ENCODE measurements at regions not wholly inside any gene's neighbourhood (a gene's known extent, or its start where the extent isn't known, plus 50 kb on each side); places are given as distances from the start of the nearest gene placed in this dataset.

DNA sequence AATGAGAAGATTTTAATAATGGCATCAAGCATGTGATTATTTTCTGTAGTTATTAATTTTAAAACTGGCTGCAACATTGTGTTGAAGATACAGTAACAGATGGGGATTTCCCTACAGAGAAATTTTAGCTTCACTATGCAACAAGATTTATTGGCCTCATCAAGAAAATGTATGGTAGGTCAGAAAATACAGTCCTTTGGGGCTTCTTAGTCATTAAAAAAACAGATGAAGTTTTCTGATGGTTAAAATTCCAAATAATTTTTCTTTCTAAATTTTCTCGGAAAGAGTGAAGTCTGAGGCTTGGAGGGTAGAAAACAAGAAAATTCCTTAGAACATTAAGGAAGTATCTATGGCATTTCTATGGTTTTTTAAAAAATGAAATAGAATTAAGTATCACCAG is 1790.8 kb upstream of the PCDH20 start:
- no peak for DNase-seq

DNA sequence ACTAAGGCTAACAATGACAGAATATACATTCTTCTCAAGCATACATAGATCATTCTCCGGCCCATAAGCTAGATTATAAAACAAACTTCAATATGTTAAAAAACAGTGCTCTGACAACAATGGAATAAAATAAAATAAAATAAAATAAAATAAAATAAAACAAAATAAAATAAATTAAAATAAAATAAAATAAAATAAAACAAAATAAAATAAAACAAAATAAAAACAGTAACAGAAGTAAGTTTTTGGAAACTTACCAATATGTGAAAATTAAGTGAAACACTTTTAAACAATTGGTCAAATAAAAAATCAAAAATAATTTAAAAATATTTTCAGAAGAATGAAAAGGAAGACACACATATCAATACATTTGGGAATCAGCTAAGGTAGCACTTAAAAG is 1785.8 kb upstream of the PCDH20 start:
- DNase-seq = no peak

DNA sequence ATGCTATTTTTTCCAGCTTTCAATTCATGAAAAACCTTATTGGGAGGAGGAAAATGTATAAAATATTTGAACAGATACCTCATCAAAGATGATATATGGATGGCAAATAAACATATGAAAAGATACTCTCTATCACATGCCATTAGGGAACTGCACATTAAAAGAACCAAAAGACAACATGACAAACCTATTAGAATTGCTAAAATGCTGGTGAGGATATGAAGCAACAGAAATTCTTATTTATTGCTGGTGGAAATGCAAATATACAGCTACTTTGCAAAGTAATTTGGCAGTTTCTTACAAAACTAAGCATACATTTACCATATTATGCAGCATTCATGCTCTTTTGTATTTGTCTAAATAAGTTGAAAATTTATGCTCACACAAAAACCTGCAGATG is 1783.9 kb upstream of the PCDH20 start:
- DNase-seq = no peak

DNA sequence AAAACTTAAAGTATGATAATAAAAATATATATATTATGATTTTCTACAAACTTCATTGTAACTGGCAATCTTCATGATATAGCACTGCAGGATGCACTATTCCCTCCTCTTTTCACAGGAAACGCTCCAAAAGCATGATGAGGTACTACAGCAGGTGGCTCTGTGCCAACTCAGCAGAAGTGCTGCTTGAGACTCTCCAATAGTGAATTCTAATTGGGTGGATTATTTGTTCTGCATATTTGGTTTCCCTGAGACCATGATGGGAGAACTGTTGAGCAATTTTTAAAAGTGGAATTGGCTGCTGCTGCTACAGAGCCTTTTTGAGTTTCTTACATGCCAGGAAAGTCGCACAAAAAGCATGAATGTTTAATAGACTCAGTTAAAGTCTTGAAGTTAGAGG is 1782.4 kb upstream of the PCDH20 start:
- DNase-seq = no peak

DNA sequence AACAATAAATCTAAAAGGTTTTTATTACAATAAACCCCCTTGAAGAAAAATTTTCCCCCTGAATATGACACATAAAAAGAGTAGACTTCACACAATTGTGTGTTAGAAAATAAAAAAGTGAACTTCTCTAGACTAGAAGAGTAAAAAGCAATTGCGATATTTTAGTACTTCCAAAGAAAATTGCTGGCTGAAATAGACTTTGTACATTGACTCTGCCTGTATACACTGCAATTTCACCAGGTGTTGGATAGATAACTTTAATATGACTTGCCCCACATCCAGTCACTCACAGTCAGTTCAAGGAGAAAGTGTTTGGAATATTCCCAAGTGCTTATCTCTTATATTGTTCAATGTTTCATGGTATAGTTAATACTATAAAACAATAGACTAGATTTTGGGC is 1780.1 kb upstream of the PCDH20 start:
- DNase-seq = no peak

DNA sequence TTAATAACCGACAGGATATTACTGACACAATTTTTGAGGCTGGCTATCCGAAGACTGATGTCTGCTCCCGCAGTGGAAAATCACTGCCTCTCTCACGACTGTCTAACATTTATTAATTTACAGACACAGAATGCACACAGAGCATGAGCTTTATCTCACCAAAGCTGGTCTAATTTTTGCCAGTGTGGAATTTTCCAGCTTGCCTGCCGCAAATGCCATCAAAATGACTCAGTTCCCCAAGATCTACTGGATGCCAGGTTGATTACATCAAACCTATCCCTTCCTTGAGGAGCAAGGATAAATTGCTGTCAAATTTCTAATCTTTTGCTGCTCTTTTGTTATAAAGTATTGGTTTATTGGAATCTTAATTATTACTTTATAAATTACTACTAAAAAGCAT is 1775.1 kb upstream of the PCDH20 start:
- DNase-seq = peak; percentile 29

DNA sequence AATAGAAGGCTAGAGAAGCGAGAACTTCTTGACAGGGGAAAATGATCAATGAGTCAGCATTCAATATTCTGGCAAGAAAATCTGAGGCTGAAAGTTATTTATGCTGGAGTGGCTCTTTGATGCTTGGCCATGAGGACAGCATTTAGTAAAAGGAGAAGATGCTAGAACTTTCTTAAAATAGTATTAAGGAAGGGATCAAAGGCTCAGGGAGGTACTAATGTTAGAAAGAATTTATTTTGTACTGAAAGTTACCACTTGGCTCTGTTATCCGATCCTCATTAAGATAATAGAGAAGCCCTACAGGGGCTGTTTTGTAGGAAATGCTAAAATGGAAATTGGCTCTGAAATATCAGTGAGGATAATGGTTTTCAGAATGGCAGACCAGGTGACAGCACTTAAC is 1774.6 kb upstream of the PCDH20 start:
- no peak for DNase-seq

DNA sequence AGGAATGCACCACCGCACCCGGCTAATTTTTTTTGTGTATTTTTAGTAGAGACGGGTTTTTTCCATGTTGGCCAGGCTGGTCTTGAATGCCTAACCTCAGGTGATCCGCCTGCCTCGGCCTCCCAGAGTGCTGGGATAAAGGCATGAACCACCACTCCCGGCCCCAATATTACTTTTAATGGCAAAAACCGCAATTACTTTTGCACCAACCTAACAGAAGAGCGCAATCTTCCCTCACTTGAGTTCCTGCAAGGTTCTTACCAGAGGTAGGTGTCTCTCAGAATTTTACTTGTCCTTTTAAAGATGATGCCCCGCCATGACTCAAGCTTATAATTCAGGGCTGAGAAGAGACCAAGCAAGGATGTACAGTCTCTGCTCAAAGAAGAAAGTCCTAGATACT is 1774.1 kb upstream of the PCDH20 start:
- DNase-seq = no peak

DNA sequence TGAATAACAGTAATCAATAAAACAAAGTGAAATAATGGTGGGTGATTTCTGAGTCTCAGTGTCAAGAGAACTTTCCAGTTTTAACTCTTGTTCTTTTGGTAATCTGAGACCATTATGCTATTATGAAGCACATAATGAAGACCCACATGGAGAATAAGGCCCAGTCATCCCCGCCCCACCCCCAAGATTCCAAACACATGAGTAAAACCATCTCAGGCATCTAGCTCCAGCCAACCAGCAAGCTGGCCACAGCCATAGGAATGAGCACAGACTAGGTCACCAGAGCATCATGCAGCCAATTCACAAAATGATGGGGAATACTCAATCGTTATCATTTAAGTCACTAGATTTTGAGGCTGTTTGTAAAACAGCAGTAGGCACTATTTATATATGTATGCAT is 1769.0 kb upstream of the PCDH20 start:
- DNase-seq = no peak

DNA sequence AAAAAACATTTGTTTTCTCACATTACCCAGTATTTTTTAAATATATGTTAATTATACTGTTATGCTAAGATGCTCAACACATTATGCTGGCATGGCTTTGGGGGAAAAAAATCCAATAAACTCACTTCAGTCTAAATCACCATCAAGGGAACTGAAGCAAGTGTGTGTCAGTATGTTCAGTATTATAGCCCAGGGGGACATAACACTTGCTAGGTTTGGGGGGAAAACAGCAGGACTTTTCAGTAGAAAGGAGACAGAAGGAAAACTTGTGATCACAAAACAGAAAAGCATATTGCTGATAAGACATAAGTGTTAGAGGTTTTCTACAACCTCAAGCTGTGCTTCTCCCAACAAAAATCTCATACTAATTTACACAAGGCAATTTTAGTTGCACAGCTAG is 1759.9 kb upstream of the PCDH20 start:
- DNase-seq = no peak

DNA sequence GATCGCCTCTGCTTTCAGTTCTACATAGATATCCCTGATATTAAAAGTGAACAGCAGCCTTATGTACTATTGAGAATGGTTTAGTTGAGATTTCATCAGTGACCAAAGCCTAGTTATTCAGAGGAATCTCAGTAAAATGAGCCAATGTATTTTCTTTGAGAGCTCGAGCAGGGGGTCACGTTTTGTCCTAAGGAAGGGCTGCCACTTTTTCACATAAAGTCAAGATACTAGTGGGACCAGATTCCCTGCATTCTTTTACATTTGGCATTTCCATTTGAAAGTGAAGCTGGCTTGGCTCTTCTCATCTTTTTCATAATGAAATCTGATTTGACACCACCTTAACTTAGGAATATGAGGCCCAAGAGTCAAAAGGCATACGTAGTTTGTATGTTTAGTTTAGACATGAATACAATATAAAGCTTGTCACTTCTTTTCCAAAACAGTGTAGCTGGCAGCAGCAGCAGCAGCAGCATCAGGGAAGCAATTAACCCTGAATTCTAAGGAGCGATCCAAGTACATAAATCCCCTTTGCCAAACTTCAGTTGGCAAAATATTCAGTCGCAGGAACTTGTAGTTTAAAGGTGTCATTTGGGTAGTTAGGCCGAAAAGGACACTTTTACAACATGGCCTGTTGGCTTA is 1752.2 kb upstream of the PCDH20 start:
- DNase-seq = no peak

DNA sequence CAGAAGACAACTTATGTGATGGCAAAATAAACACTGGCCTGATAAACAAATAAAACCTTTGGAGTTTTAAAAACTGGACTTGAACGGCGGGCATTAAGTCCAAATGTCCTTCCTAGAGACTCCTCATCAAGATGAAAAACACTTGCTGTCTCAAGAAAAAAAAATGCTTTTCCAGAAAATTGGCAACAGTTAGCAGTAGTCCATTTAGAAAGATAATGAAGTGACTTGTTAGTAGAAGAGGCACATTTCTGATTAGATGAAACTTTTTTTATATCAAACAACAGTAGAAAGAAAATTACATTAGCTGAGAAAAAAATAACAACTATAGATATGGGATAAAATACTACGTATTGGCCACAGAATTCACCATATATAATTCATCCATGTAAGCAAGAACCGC is 1750.7 kb upstream of the PCDH20 start:
- DNase-seq = no peak

DNA sequence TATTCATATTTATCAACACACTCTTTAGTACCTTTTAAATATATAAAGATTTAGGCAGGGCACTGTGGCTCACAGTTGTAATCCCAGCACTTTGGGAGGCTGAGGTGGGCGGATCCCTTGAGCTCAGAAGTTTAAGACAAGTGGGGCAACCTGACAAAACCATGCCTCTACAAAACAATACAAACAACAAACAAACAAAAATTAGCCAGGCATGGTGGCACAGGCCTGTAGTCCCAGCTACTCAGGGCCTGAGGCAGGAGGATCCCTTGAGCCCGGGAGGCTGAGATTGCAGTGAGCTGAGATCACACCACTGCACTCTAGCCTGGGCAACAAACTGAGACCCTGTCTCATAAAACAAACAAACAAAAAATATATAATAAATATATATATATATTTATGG is 1748.3 kb upstream of the PCDH20 start:
- no peak for DNase-seq

DNA sequence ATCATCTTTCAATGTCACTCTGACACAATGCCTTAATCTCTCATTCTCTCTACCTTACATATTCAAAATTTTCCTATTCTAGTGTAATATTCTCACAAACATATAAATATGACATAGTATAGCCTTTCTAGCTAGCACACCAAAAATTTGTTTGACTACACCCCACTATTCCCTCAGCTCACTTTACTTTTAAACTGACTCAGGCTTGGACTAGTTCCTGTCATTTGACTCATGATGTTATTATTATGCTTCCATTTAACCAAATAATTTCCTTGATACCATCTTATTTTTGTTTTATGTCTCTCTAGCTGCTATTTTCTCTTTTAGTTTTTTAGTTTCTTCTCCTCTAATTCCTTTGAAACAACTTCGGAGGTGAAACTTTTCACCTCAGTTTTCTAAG is 1745.6 kb upstream of the PCDH20 start:
- no peak for DNase-seq

DNA sequence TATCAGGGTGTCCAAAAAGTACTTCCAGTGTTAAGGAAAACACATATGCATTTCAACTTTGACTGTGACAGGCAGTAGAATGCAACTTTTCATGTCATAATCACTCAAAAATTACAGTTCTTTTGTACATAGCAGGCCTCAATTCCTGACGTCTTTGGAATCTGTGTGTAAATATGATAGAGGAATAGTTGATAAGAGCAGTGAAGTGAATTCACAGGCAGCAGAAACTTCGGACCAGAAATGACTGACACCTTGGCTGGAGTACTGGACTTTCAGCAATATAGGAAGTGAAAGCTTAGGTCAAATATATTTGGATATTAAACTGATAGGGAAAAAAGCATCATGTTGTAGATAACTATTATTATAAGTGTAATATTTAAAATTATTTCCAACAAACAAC is 1741.2 kb upstream of the PCDH20 start:
- DNase-seq = no peak

DNA sequence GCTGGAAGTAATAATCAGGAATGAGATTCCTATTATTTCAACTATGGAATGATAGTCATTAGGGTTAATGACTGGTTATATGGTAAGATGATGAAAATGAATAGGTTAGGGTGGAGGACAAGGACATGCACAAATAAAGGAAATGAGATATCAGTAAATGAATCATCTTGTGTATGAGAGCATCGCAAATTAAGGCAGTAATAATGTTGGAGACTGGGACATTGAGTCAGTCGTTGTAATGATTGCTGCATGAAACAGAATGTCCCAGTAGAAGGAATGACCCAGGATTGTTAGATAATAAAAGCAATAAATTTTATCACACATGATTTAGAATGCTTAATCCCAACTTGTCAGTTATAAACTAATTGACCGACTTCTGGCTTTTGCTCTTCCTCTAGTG is 1733.7 kb upstream of the PCDH20 start:
- DNase-seq = no peak

DNA sequence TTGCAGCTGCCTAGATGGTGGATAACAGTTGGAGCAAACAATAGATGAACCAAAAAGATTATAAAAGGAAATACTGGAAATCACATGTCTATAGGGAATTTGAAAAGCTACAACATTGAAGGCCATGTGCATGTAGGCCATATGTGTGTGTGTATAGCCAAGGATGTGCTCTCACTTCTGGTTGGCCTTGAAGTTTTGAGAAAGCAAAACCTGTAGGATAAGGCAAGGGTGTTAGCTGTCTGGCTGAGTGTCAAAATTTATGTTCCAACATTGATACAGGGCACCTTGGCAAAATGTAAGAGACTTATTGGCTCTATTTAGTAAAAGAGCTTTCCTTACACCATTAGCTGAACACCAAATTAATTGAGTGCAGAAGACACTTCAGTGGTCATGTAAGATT is 1723.6 kb upstream of the PCDH20 start:
- DNase-seq = no peak

DNA sequence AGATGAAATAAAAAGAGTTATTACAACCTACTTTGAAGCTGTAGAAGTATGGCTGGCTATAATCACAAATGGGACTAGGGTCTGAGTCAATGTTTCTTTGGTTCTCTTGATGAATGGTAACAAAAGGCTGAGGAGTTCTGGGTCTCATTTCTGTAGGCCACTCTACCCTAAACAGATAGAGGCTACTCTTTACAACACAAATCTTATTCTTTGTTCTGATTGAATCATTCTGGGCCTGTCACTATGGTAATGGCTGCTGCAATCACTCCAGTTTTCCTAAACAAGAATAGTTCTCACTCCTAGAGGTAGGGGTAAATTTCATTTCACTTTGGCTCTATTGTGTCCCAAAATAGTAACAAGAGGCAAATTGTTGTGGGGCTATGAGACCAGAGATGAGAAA is 1714.3 kb upstream of the PCDH20 start:
- DNase-seq = no peak

DNA sequence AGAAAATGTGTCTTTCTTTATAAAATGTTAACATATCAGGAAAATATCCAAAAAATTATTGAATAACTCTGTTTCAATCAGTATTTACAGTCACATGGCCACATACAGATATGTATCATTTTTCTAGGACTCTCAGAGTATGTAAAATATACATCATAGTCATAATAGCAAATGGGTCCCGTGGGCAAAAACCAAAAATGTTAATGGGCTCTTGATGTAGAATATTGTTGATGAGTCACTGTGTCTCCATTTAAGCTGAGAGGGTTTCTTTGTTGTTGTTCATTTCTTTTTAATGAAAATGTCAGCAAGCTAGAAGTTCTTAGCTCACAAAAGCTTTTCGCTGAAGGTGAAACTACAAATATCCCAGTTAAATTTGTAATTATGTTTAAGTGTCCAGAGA is 1713.1 kb upstream of the PCDH20 start:
- no peak for DNase-seq

DNA sequence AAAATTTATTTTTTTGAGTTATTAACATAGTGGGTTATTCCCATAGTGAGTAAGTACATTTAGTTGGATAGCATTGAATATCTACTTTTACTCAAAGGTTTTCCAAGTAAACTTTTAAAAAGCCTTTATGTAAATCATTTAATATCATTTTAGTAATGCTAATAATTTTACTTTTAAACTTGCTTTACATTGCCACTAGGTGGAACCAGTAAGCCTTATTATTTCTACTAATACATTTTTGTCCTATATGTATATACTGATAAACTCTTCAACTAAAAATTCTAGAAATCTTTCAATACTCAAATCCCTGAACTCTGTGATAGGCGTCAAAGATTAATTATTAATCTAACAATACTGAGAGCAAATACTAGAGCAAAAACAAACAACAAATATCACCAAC is 1709.2 kb upstream of the PCDH20 start:
- no peak for DNase-seq

DNA sequence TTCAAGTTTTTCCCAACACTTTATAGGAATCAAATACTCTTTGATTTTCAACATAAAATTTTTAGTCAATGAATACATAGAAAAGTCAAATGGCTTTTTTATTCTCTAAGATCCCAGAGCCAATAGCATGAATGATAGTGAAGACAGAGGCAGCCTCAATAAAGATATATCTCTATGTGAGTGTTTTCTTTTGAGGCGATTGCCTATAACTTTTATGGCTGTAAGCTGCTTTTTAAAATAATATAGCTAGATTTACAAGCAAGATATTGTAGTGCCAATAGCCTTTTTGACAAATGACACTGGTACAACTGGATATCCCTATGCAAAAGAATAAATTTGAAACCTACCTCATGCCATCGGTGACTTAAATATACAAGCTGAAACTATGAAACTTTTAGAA is 1705.2 kb upstream of the PCDH20 start:
- no peak for DNase-seq

DNA sequence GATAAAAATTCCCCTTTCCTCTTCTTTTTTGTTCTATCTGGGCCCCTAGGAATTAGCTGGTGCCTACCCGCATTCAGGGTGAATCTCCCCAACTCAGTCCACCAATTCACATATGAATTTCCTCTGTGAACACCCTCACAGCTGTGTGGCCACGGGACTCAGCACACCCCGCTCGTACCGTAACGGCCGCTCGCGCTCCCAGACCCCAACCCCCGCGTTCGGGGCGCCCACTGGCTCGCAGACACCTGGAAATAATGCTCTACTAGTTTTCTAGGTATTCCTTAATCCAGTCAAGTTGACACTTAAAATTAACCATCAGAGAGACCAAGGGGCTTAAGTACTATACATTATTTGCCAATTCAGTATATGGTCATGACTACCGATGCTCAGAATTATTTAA is 1702.1 kb upstream of the PCDH20 start:
- no peak for DNase-seq

DNA sequence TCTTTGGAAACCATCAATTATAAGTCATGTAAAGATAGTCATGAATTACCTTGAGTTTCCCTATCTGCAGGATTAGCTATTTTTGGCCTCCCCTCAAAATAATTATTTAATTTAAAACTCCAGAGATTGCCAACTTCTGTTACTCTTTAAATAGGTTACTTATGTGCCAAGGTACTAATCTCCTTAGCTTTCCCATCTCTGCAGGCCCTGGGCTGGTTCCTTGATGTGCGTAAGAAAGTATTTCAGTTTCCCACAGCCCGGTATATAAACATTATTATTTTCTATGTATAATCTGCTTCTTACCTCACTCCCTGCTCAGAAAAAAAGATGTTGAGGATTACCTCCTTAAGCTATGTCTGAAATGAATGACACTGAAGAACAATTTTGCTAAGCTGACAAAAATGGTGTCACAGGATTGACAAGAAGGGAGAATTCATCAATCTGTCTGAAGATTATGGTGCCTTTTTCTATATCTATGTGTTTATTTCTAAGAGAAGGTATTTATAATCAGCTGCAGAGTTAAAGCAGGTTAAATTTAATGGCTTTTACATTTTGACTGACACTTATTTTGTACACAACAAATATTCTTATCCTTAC is 1697.2 kb upstream of the PCDH20 start:
- no peak for DNase-seq

DNA sequence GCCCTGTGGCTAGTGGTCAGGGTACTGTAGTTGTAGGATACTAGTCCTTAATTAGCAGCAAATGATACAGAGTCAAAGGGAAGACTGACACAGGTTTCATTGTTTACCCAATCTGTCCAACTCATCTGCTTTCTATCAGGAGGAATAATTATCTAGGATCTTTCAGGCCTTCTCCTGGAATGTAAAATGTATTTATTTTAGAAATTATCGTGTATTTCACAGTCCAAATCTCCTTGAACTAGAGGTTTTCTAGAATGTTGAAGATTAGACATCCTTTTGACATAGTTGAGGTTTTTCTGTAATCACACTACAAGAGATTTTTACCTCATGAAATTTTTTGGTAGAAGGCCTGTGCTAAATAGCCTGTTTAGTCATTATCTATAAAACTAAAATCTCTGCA is 1694.8 kb upstream of the PCDH20 start:
- DNase-seq = no peak

DNA sequence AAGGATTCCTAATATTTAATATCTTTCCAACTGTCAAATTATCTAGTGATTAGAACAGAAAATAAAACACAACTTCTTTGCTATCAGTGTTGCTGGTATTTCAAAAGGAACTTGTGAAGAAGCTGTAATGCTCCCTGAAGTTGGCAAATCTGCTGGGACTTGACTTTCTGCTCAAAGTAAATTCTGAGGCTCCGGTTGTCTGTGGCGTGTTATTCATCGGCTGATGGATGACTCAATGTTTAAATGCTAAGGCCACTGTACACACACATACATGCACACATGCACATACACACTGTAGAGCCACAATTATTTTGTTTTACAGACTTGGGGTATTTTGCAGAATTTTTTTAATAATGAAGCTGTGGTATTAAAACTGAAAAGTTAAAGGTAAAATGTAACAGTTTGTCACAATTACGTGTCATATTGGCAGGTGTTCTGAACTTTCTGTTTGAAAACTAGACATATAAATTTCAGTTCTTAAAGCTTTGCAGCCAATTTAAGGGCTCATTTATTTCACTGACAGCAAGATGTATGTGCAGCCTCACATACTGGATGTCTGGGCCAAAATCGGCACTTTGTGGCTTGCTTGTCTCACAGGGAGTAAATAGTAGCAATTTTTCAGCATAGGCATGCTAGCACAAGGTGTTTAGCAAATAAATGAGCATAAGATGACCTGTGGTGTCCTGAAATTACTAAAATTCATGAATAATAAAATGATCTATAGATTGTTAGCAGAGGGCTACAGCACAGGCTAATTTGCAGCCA is 1691.7 kb upstream of the PCDH20 start:
- DNase-seq = no peak

Data from amniotic stem cell (primary cell).